Activated CD4-positive, alpha-beta T cell treated with anti-CD3 and anti-CD28 coated beads, Interleukin-2, Interleukin-6, amounts not matched to agents 100 ng/mL and 50 ng/mL, durations not matched to agents 16 hours and 8 hours (primary cell): ENCODE measurements at regions not wholly inside any gene's neighbourhood (a gene's known extent, or its start where the extent isn't known, plus 50 kb on each side); places are given as distances from the start of the nearest gene placed in this dataset.
"Not testable (repeated sequence)": the region's sequence is repeated elsewhere in the genome, so short reads cannot be mapped to it uniquely, and the experiment has no call there.

Experiments
- DNase-seq: peaks from one replicate; pipeline ENCODE4 v3.0.0-alpha.2; 2020

DNA sequence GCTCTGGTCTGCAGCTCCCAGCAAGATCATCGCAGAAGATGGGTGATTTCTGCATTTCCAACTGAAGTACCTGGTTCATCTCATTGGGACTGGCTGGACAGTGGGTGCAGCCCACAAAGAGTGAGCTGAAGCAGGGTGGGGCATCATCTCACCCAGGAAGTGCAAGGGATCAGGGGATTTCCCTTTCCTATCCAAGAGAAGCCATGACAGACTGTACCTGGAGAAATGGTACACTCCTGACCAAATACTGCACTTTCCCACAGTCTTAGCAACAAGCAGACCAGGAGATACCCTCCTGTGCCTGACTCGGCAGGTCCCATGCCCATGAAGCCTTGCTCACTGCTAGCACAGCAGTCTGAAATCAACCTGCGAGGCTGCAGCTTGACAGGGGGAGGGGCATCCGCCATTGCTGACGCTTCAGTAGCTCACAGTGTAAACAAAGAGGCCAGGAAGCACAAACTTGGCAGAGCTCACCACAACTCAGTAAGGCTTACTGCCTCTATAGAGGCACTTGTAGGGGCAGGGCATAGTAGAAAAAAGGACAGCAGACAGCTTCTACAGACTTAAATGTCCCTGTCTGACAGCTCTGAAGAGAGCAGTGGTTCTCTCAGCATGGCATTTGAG, 60.5 kb downstream of the AREG start:
- not testable (repeated sequence) for DNase-seq

DNA sequence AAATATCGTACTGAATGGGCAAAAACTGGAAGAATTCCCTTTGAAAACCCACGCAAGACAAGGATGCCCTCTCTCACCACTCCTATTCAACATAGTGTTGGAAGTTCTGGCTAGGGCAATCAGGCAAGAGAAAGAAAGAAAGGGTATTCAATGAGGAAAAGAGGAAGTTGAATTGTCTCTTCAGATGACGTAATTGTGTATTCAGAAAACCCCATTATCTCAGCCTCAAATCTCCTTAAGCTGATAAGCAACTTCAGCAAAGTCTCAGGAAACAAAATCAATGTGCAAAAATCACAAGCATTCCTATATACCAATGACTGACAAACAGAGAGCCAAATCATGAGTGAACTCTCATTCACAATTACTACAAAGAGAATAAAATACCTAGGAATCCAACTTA, 64.4 kb downstream of the AREG start:
- not testable (repeated sequence) for DNase-seq

DNA sequence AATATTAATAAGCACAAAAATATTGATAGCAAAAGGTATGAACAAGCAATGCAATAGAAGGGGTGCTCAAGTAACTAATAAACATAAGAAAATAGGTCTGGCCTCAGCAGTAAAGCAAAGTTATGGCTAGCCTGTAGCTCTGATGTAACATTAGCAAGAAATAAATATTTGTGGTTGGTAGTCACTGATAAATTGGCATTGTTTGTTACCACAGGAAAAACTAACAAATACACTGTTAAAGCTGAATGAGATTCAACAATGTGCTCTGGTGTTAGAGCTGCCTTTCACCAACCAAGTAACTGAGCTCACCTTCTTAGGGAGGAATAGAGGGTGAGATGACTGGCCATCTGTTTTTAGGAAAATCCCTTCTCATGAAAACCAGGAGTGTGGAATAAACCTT, 71.4 kb downstream of the AREG start:
- DNase-seq = no peak

DNA sequence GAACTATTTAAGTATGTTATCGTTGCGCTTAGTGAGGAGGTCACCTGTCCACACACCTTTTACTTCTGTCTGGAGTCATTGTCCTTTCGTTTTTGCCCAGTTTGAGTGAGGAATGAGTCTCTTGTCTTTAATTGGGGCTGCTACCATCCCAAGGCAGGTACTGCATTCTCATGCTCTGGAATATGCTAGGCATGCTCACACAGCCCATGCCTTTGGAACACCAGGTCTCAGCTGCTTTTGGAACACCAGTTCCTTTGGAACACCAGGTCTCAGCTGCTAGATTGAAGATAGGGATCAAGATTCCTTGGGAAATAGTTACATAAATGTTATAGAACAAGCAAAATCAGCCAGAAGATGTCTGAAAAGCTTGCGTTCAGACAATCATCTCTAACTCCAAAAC, 73.1 kb downstream of the AREG start:
- no peak for DNase-seq

DNA sequence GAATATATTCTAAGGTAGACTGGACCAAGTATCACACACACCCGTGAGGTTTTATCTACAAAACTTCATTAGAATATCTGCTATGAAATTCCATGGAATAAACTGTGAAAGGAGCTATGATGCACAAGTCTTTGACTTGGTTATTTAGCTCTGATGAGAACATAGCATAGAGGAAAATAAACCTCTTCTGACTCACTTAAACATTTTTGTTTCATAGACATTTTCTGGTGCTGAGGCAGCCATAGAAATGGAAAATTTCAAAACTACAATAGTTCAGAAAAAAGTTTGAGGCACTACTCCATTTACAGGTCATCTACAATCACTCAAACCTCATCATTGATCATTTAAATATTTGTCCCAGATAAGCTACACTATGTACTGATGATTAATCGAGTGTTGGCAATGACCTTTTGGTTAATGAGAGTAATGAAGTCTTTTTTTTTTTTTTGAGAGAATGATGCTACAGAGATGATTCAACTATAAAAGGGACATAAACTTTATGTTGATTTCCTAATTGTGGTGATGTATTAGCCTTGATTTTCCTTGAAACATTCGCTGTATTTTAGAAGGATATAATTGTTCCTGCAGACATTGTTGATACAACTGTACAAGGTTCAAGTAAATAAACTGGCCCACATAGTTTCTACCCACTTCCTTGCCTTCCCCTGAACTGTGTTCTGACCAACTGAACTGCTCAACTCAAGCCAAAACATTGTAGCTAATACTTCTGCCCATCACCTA, 77.5 kb downstream of the AREG start:
- DNase-seq = no peak

DNA sequence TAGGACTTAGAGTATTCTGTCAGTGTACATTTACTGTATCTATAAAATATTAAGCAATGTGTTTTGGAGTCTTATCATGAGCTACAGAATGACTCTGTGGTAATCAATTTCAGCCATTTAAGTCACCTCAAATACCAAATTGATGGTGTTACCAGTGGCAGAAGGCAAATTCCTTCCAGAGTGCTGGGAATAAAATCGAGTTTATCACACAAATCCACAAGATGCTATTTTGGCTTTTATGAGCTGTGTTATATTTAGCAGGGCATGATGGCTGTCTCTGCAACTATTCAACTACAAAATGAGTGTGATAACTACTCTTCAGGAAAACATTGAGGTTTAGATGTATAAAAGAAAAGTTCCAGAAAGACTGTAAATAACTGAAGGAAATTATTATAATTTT, 78.2 kb downstream of the AREG start:
- no peak for DNase-seq

DNA sequence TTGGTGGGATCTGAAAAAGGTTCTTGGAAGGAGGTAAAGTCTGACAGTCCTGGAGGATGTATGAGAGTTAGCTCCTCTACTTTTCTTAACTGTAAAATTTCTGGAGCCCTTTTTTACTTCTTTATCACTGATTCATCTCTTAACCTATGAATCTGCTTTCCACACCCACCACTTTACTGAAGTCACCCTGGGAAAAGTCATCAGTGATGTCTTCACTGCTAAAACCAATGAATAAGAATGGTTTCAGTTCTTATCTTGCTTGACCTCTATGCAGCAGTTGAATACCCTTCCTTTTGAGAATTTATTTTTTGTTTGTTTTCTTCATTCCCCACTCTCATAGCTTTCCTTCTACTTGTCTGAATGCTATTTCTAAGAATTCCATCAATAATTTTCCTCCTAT, 80.0 kb downstream of the AREG start:
- DNase-seq = no peak

DNA sequence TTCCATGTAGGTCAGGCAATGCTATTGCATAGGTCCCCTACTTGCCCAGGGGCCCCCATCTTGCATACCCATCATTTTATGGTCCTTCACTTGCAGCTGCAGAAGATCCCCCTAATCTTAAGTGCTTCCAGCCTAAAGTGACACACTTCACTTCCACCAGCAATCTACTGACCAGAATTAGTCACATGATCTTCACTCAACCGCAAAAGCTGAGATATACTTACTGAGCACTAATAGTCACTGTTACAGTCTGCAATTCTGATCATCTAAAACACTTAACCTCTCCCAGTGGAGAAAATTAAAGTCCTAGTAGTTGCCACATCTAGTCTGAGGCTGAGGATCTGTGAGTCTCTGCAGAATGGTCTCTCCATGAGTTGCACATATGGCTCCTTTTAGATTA, 82.1 kb downstream of the AREG start:
- DNase-seq = no peak

DNA sequence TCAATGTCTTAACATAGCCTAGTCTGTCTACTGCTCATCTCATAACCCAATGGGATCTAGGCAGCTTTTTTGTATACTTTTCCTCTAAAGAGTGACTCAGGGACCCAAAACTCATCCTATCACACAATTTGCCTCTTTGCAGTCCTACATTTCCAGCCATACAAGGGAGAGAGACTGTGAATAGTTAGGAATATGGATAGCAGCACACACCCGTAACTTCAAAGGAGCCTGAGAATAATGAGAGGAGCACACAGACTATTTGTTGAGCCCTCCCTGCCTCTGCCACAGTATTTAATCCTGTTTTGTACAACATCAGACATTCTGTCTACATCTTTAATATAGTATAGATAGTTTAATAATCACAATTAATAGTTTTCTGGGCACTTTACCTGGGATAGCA, 83.2 kb downstream of the AREG start:
- DNase-seq = no peak

DNA sequence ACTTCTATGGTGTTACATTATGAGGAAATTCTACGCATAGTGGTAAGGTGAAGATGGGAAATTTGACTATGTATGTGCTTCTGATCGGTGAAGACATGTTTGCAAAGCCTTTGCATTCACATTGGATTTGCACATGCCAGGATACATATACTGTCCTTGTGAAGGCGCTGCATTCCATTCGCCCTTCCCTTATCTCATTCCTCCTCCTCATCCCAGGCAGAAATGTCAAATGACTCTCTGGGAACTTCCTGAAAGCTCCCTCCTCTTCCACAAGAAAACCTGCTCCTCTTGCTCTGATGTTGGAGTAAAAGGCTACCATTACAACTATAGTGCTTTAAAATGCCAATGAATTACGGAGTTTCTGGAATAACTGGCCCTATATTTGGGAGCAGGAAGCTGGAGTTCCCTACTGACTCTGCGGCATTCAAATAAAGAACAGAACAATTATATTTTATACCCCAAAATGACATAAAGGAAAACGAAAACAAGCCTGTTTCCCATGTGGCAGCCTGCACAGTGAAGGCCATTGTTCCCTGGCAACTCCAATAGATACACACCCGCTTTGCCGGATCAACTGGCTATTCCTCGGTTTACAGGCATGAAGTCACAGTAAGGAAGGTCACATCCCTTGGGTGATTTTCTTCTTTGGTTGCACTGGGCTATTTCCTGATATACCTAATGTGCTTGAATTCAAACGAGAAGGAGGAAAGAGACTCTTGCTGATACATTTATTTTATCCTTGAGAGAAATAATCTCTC, 84.5 kb downstream of the AREG start:
- DNase-seq = no peak

DNA sequence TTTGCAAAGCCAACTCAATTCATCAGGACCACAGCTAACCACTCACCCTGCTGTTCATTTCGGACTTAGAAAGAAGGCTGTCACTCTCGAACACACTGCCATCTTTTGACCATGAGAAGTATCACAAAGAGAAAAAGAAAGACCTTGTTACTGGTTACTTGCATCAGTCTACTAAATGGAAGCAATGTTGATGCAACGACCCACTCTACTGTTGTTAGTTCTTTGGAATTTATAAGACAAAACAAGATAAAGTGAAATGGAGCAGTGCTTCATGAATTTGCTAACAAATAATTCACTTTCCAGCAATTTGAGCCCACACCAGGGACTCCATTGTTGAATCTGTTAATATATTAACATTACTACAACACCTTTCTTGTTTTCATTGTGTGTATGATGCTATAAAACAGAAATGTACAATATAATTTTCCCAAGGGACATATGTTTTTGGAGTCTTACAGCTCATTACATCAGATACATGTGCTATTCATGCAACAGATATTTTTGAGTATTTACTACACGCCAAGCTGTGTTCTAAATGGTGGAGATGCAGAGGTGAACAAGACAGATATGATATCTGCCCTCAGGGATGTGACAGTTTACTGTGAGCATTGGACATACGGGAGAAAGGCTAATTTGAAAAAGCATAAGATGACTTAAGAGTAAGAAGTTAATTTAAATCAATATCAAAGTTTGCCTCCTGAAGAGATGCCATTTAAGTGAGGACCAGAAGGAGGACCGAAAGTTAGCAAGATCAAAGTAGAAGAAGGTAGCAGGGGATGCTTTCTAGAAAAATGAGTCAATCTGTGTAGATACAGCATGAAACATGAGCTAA, 87.2 kb downstream of the AREG start:
- DNase-seq = peak; percentile 43

DNA sequence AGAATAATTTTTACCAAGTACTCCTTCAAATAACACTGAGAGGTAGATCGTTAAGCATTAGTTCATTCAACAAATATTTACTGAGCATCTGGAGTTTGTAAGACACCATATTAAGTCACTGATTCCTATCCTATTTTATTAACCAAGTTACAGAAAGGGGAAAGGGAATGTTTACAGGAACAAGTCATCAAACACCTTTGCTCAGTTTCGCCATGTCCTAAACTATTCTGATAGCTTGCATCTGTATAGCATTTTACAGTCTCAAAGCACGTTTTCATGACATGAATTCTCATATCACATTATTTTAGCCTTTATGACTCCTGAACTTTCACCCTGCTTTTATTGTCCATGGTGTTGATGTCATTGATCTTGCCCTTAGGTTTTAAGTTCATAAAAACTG, 89.2 kb downstream of the AREG start:
- no peak for DNase-seq

DNA sequence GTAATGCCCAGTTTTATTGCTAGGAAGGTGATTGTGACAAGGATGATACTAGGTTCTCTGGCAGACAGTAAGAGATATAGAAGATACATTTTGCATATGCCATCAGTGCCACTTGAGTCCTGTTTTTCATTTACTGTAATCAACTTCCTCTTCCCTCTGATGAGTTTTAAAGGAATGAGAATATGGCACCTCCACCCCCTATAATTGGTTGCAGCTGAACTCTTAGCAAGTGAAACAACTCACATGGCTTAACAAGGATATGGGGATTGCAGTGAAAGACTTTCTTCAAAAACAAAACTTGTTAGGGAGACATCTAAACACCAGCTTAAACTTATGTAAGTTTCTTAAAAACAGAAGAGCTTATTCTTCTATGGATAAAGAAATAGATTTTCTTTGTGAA, 90.0 kb downstream of the AREG start:
- DNase-seq = no peak

DNA sequence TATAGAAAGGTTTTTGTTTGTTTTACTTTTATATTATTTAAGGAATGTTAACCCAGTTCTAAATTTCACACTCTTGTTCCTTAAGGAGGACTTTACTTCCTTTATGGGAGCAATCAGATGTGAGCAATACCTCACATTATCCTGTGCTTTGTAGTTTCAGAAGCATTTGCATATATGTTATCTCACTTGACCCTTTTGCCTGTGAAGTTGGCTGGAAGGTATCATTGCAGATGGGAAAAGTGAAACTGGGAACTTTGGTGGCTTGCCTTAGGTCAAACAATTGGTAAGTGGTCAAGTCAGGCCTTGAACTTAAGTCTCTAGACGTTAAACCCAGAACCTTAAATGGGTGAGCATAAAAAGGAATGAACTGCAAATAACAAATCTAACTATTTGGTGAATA, 90.6 kb downstream of the AREG start:
- no peak for DNase-seq

DNA sequence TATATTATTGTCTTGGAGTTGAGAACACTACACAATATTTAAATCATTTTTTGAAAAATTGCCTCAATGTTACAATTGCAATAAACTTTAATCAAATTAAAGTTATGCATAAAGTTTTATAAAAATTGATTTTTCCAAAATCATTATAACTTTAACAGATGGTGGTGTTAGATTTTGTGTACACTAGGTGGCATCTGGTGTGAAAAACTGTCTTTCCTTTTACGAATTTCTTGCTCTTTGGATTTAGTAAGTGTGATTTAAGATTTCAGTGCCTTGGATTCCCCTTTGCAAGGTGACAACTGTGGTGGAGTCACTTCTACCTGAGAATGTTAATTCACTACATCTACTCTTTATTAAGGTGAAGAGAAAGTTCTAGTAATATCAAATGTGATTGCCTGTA, 91.6 kb downstream of the AREG start:
- no peak for DNase-seq

DNA sequence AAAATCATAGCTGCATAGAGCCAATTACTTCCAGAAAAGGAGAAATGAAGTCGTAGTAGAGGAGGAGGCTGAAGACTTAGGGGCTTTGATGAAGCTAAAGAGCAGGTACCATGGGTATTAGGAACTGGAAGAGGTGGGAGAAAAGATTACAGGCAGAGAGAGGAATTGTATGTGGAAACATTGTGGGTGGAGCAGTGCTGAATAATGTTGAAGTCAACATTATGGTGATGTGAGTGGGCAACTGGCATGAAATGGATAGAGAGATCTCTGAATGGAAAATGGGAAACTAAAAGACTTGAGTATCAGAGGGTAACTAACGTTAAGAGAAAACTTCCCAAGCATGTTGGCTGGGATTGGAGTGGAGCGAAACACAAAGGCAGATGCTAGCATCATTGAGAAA, 92.5 kb downstream of the AREG start:
- no peak for DNase-seq

DNA sequence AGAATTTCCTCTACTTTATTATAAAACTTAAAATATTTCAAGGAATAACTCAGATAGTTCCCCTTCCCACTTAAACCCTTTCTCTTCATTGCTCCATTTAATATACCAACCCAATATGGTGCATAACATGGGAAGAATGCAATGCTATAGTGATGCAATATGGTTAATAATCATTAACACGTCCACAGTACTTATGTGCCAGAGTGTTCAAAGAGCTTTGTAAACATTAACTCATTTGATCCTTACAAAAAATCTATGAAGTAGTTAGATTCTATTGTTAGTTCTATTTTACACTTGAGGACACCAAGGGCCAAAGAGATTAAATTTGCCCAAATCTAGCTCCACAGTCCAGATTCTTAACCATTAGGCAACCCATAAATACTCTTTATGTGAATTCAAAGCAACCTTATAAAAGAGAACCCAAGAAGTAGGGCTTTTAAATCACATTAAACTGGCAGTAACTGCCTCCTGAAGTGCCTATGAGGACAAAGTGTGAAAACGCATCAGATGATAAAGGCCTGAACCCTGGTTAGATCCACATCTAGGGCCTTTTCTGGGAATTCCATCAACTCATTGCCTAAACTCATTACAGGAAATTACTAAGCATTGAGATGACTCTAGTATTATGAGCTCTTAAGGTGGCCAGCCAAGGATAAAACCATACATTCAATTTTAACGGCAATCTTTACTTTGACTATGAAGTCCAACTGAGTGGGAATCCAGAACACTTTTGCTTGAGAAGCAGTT, 94.3 kb downstream of the AREG start:
- no peak for DNase-seq

DNA sequence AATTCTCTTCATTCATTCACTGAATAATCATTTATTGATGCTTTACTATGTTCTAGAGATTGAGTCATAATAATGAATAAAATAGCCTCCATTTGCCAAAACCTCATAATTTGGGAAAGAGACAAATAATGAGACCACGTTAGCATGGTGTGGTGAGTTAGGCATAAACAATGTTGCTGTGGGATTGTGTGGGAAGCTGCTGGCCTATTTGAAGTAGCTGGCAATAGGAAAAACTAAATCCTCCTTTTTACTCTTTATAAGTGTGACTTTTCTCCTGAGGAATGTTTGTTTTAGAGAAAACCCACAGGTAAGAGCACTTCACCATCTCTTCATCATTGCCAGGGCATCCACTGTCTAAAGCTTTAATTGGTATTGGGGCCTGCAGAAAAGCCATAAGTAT, 95.3 kb downstream of the AREG start:
- DNase-seq = no peak

DNA sequence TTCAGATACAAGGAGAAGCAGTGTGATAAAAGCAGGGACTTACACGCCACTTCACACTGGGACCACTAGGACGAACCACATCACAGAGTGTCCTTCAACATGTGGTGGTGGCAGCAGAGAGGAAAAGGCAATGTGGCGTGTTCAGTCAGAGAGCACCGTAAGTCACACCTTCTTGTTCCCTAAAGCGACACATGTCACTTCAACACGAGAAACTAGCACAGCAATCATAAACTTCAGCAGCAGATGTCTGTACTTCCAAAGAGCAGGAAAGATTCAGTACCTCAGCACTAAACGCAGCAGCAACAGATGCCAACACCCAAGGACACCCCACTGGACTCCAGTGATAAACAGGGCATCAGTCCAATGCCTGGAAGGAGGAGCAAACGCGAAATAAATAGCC, 96.7 kb downstream of the AREG start:
- DNase-seq = no peak

DNA sequence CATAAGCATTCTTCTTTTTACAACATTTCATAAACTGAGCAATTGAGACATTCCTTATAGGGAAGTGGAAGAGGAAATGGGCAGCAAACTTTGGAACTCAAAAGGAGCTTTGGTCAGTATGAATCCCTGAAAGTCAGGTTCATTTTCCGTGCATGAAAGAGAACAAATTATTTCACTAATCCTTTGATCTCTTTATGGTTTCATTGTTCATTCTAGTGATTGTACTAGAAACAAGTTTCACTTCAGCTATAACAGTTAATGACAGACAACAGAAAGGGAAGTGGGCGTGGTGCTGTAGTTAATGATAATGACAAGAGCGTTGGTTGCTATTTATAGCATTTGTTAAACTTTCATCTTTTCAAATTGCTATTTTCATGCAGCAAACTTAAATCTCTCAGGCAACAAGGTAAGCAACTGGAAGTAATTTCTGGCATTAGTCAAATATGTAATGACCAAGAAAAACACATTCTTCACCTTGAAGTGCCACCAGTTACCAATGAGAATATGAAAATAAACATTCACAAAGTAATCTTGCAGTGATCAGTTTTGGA, 98.4 kb downstream of the AREG start:
- DNase-seq = no peak

DNA sequence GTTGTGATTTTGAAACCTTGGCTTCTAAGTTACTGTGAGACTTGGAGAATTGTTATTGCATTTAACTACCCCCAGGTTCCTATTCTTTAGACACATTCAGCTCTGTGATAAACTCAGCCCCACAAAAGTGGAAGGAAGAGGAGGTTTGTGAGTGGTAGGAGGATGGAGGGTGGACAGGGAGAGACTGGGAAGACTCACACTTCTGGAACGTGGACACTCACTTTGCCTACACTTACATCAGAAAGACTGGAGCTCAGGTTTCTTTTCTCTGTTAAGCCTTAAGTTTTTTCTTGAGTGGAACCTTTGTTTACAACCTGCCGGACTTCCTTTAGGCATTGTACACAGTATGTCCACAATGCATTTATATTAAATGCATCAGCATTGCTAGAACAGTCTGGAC, 99.0 kb downstream of the AREG start:
- DNase-seq = no peak

DNA sequence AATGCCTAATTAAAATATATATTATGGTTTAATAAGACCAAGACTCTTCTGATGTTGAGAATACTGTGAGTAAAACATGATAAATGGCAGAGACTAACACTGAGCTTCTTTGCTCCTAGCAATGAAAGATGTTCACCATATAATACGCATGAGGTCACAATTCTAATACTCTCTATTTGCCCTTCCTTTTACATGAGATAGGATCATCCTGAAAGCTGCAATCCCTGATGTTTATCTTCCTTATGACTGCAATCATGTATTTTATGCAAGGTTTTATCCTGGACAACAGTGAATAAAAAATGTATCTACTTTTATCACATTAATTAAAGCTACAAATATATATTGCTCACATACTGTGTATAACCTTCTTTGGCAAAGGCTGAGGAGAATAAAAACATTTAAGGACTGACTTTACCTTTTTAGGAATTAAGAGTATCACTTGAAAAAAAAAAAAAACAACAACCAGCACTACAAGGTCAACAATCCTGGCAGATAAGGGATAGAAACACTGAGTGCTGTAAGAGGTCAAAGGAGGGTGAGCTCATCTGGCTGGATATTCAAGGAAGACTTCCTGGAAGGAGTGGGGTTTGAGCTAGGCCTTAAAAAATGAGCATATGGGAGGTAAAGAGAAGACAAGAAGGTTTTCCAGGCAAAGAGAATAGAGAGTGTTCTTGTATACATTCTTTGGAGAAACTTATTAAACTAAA, 99.9 kb downstream of the AREG start:
- DNase-seq = no peak
